Osteoblast (primary cell): ENCODE measurements at regions not wholly inside any gene's neighbourhood (a gene's known extent, or its start where the extent isn't known, plus 50 kb on each side); places are given as distances from the start of the nearest gene placed in this dataset.

ENCODE experiments used
- DNase-seq: peaks from one replicate; pipeline ENCODE4 v3.0.0; 2011; ENCODE audit warnings: low spot score, mixed read lengths; ENCODE audit not compliant: insufficient read length; ENCODE audit errors: missing footprints
- H2AFZ ChIP-seq: 2 replicates; pipeline ENCODE4 v1.6.0; 2011; ENCODE audit warnings: mild to moderate bottlenecking, low read length
- H3K27ac ChIP-seq: 2 replicates; pipeline ENCODE4 v1.5.1; 2011; ENCODE audit warnings: mild to moderate bottlenecking, low read depth, low read length, moderate library complexity
- H3K27me3 ChIP-seq: 2 replicates; pipeline ENCODE4 v1.6.0; 2012; ENCODE audit warnings: mild to moderate bottlenecking, control low read depth, inconsistent platforms, low read length, moderate library complexity; ENCODE audit not compliant: insufficient read depth
- H3K36me3 ChIP-seq: 2 replicates; pipeline ENCODE4 v1.5.1; 2011; ENCODE audit warnings: mild to moderate bottlenecking, low read length, control low read depth, moderate library complexity; ENCODE audit not compliant: insufficient read depth
- H3K4me1 ChIP-seq: 2 replicates; pipeline ENCODE4 v1.5.1; 2011; ENCODE audit warnings: mild to moderate bottlenecking, low read length, control low read depth, moderate library complexity; ENCODE audit not compliant: insufficient read depth
- H3K4me2 ChIP-seq: 2 replicates; pipeline ENCODE4 v1.6.0; 2011; ENCODE audit warnings: mild to moderate bottlenecking, low read length; ENCODE audit not compliant: insufficient read depth
- H3K4me3 ChIP-seq: fragments of 200-600 bp; sonication (generic); 3 replicates; pipeline ENCODE4 v1.5.1; 2012; ENCODE audit warnings: mild to moderate bottlenecking, low read length, inconsistent platforms; ENCODE audit not compliant: insufficient read depth
- H3K79me2 ChIP-seq: 2 replicates; pipeline ENCODE4 v1.6.0; 2012; ENCODE audit warnings: mild to moderate bottlenecking, low read length, control low read depth, inconsistent platforms; ENCODE audit not compliant: insufficient read depth
- H3K9me3 ChIP-seq: 2 replicates; pipeline ENCODE4 v1.5.1; 2011; ENCODE audit warnings: low read depth, low read length, control low read depth
- H4K20me1 ChIP-seq: 2 replicates; pipeline ENCODE4 v1.6.0; 2012; ENCODE audit warnings: mild to moderate bottlenecking, low read length, control low read depth; ENCODE audit not compliant: insufficient read depth
- TF ChIP-seq, protein P1 (sequence below): IDR thresholded peaks from 2 replicates; pipeline ENCODE4 v1.5.1; 2011; ENCODE audit warnings: mild to moderate bottlenecking, low read depth, low read length, moderate library complexity; ENCODE audit errors: extremely low read depth

DNA sequence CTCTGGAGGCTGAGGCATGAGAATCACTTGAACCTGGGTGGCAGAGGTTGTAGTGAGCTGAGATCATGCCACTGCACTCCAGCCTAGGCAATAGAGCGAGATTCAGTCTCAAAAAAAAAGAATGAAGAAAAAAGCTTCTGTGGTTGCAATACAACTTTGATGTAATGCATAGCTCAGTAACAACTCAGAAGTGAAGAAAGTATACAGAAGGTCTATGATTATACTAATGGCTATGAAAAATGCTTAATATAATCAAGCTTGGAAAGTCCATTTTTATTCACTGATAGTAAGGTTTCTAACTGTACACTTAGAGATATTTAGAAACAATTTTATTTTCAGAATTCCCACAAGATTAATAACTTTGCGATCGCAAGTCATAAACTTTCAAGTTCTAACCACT lies 88.2 kb upstream of the FRMD6 start:
- H3K36me3 ChIP-seq: no peaks in the 10 kb centered on the region
- H3K79me2 ChIP-seq: no peaks in the 10 kb centered on the region
- DNase-seq: no peak
- H3K4me2 ChIP-seq: no peak overlapping the region
- H4K20me1 ChIP-seq: no peaks in the 10 kb centered on the region
- TF ChIP-seq, protein P1, sequence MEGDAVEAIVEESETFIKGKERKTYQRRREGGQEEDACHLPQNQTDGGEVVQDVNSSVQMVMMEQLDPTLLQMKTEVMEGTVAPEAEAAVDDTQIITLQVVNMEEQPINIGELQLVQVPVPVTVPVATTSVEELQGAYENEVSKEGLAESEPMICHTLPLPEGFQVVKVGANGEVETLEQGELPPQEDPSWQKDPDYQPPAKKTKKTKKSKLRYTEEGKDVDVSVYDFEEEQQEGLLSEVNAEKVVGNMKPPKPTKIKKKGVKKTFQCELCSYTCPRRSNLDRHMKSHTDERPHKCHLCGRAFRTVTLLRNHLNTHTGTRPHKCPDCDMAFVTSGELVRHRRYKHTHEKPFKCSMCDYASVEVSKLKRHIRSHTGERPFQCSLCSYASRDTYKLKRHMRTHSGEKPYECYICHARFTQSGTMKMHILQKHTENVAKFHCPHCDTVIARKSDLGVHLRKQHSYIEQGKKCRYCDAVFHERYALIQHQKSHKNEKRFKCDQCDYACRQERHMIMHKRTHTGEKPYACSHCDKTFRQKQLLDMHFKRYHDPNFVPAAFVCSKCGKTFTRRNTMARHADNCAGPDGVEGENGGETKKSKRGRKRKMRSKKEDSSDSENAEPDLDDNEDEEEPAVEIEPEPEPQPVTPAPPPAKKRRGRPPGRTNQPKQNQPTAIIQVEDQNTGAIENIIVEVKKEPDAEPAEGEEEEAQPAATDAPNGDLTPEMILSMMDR: no peak
- no peak overlapping the region for H3K4me3 ChIP-seq
- no peak overlapping the region for H2AFZ ChIP-seq
- peaks cover 19% of the 10 kb centered on the region for H3K4me1 ChIP-seq
- H3K27me3 ChIP-seq: no peaks in the 10 kb centered on the region
- H3K27ac ChIP-seq: peak overlapping the region; percentile 31
- H3K9me3 ChIP-seq: no peaks in the 10 kb centered on the region

DNA sequence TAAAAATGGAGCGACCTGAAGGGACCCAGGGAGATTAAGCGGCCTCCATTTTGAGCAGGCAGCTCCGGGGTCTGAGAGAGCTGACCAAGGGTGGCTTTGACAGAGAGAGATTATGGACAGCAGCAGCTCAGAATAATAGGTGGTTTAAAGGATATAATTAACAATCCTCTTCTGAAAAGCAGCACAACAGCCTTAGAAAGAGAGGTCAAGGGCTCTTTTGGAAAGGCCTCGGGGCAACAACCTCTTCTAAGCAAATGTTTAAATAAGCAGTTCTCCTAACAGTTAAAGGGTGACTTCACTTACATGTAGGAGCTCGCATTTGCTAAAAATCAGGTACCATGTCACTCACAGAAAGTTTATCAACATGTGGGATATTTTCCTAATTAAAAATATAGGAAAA lies 87.2 kb upstream of the FRMD6 start:
- Histone ChIP-seq H3K27me3 (no peaks in the 10 kb centered on the region), H4K20me1 (no peaks in the 10 kb centered on the region), H3K4me1 (peaks cover 19% of the 10 kb centered on the region), H2AFZ (peak overlapping the region; percentile 50), H3K36me3 (no peaks in the 10 kb centered on the region), H3K9me3 (no peaks in the 10 kb centered on the region), H3K4me2 (no peak overlapping the region), H3K27ac (no peak overlapping the region), H3K4me3 (no peak overlapping the region), H3K79me2 (no peaks in the 10 kb centered on the region)
- TF ChIP-seq, protein P1: no peak
- DNase-seq: no peak

DNA sequence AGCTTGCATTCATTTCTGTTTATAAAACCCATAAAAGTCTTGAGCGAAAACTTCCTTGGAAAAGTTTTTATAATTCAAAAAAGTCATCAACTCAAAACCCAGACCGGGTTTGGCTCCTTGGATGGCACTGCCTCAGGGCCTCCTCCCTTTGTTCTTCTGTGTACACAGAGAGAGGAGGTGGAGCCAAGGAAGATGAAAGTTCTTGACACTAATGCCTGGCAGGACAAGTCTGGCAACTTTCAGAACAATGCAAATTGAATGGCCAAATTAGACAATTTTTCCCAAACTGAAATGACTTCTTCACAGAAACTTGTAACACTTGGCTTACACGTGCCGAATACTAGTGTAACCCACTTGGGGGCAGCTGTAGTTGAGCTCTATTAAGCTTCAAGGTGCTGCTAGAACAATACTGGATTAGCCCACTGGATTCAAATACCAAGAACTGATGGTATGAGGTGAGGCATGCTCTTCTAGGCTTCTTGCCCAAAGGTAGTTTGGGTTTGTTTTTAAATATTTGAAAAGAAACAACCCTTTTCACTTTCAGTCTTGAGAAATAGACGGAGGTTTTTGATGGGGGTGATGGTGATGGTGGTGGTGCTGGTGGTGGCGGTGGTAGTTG lies 86.6 kb upstream of the FRMD6 start:
- Histone ChIP-seq H3K79me2 (no peaks in the 10 kb centered on the region), H3K36me3 (no peaks in the 10 kb centered on the region), H3K4me2 (no peak overlapping the region), H3K27ac (no peak overlapping the region), H3K4me1 (peaks cover 19% of the 10 kb centered on the region), H3K4me3 (no peak overlapping the region), H3K9me3 (no peaks in the 10 kb centered on the region), H2AFZ (peak overlapping the region; percentile 66), H3K27me3 (no peaks in the 10 kb centered on the region), H4K20me1 (no peaks in the 10 kb centered on the region)
- TF ChIP-seq, protein P1: no peak
- DNase-seq: no peak

DNA sequence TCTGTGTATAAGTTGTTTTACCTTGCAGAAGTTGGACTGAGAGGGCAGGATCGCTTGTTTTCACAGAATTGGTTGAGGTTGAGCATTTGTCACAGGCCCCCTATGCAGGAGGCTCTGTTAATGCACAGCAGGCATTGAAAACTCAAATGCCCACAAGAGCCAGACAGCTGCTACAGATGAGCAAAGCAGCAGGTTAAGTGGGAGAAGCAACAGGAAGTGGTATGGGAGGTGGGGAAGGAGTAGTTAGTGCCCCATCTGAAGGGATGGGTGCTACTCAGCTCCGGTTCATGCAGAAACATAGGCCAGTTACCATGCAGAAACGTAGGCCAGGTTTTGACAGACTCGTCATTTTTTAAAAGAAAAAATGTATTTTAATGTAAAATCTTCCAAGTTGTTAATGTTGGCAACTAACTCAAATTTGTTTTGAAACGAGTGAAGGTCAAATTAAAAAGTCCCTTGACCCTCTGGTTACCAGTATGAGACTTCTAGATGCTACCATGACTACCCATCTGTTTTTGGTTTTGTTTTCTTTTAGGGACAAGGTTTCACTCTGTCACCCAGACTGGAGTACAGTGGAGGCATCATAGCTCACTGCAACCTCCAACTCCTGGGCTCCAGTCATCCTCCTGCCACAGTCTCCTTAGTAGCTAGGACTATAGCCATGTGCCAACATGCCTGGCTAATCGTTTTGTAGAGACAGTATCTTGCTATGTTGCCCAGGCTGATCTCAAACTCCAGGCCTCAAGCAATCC lies 84.7 kb upstream of the FRMD6 start:
- peaks cover 19% of the 10 kb centered on the region for H3K4me1 ChIP-seq
- no peak overlapping the region for H3K27ac ChIP-seq
- no peak overlapping the region for H3K4me2 ChIP-seq
- no peaks in the 10 kb centered on the region for H4K20me1 ChIP-seq
- no peaks in the 10 kb centered on the region for H3K27me3 ChIP-seq
- H3K4me3 ChIP-seq: no peak overlapping the region
- H3K79me2 ChIP-seq: no peaks in the 10 kb centered on the region
- TF ChIP-seq, protein P1: no peak
- no peak overlapping the region for H2AFZ ChIP-seq
- H3K9me3 ChIP-seq: no peaks in the 10 kb centered on the region
- peaks cover 4% of the 10 kb centered on the region for H3K36me3 ChIP-seq
- no peak for DNase-seq
